ENCODE measurements at regions not wholly inside any gene's neighbourhood (a gene's known extent, or its start where the extent isn't known, plus 50 kb on each side); places are given as distances from the start of the nearest gene placed in this dataset.

DNA sequence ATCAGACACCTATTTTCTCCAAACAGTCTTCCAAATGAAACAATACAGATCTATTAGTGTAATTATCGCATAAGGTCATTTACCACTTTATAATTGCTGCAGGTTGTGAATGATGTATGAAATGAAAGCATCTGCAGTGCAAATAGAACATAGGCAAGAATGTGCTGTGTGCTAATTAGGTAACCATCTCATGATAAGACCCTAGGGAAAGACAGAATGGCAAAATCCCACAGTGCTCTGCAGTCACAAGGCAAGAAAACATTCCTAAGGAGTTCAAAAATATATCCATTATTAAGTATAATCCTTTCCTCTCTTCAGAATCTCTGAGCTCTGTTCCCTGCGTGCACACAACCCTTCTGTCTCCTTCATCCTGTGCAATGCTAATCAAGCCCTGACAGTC is 488.1 kb downstream of the NR4A2 start:
- H3K27ac ChIP-seq: no peak overlapping the region
- TF ChIP-seq CTCF (conservative IDR thresholded peaks at IDR 0.05) (no peak), ZFX (IDR thresholded peaks at IDR 0.05) (no peak)

- TF ChIP-seq CTCF (conservative IDR thresholded peaks at IDR 0.05) (no peak), ZFX (IDR thresholded peaks at IDR 0.05) (no peak)
Observed at GRCh38 chr2:155842103-155842502, 490.4 kb downstream of the NR4A2 start.

DNA sequence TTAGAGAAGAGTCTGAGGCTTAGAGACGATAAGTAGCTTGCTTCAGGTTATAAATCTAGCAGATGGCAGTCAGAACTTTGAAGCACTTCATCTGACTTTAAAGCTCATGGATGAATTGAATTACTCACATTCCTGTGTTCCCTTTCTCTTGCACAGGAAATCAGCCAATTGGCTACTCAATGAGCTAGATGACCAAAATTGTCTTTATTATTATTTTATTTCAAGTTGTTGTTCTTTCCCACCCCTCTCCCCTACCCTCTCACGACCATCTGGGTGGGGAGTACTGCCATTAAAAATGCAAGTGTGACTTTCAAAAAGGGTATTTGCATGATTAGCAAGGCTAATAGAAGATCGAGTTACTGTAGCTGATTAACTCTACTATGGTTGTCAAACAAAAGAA is 491.1 kb downstream of the NR4A2 start:
- no peak overlapping the region for H3K27ac ChIP-seq

More at GRCh38 chr2:155842103-155842502, 490.4 kb downstream of the NR4A2 start:
- no peak overlapping the region for H3K27ac ChIP-seq

GRCh38 chr2:155840661-155841060 is 491.9 kb downstream of the NR4A2 start:
- H3K27ac ChIP-seq: no peak overlapping the region
- TF ChIP-seq CTCF (conservative IDR thresholded peaks at IDR 0.05) (no peak), ZFX (IDR thresholded peaks at IDR 0.05) (no peak)

More for the DNA sequence above, 491.1 kb downstream of the NR4A2 start:
- TF ChIP-seq ZFX (IDR thresholded peaks at IDR 0.05) (no peak), CTCF (conservative IDR thresholded peaks at IDR 0.05) (no peak)

GRCh38 chr2:155839991-155840390 is 492.5 kb downstream of the NR4A2 start:
- TF ChIP-seq CTCF (conservative IDR thresholded peaks at IDR 0.05) (no peak), ZFX (IDR thresholded peaks at IDR 0.05) (no peak)
- H3K27ac ChIP-seq: no peak overlapping the region

DNA sequence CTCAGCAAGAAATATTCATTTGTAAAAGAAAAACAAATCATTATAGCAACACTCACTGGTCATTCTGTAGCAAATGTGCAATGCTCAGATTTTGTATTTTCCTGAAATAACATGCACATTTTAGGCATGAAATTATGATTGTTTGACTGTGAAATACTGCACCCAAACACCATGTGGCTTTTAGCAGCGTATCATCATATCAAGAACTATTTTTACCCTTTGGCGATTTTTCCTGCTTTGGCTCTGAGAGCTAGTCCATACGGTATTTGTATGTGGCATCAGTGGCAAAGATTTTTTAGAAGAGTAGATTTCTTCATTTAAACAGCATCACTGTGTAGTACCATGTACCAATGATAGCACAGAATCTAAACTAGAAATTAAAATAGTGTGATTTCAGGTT is 493.1 kb downstream of the NR4A2 start:
- TF ChIP-seq ZFX (IDR thresholded peaks at IDR 0.05) (no peak), CTCF (conservative IDR thresholded peaks at IDR 0.05) (no peak)
- no peak overlapping the region for H3K27ac ChIP-seq

GRCh38 chr2:155836439-155836838 is 496.1 kb downstream of the NR4A2 start:
- H3K27ac ChIP-seq: no peak overlapping the region
- TF ChIP-seq ZFX (IDR thresholded peaks at IDR 0.05) (no peak), CTCF (conservative IDR thresholded peaks at IDR 0.05) (no peak)

Data from C4-2B (cell line).